ENCODE measurements at regions not wholly inside any gene's neighbourhood (a gene's known extent, or its start where the extent isn't known, plus 50 kb on each side); places are given as distances from the start of the nearest gene placed in this dataset.
A peak's percentile ranks its signal among the peaks of the same experiment; 100 is the strongest.
"Not testable (repeated sequence)": the region's sequence is repeated elsewhere in the genome, so short reads cannot be mapped to it uniquely, and the experiment has no call there.

GRCh38 chrY:16715278-16715677 is 1164.7 kb downstream of the CDY2B start:
- no peak for DNase-seq

DNA sequence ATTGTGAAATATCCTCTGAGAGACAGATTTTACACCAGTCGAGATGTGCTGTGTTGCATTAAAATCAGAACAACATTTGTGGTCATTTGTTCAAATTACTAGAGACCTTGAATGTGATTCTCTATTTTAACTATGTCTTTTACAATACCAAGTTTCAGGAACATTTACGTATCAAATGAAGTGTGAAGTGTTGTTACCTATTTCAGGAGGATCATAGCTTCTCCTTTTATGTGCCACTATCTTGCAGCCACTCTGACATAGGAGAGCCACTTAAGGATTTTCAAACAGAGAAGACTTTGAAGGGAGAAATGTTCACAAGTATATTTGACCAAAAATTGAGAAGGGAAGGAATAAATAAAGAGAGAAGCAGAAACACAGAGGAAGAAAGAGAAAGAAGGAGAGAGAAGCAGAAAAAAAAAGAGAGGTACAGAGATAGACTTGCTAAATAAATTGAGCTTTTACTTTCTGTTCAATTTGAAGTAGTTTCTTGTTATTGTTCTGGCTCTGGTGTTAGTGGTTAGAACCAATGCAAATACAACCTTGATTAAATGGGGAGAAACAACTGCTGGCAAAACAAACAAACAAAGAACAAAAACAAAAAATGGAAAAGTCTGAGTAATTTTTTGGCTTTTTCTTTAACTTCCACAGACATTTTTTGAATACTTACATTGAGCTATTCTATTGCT is 1206.8 kb downstream of the CDY2B start:
- DNase-seq = no peak

GRCh38 chrY:16668402-16668801 is 1211.6 kb downstream of the CDY2B start:
- DNase-seq = peak; percentile 25

GRCh38 chrY:16662741-16663140 is 1217.3 kb downstream of the CDY2B start:
- DNase-seq = no peak

DNA sequence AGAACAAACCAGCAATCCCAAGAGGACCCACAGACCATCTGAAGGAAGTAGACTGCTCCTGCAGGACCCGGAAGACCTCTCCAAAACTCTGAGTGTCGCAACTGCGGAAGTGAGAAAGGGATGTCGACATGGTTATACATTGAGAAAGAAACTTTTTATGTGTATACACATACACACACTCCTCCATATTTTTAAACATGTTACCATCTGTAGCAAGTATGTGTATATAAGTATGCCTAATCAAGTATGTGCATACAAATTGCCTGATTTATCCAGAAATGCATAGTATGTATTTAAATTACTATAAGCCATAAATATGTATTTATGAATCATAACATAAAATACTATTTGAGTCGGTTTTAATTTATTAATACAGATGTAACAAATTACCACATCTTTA is 1220.7 kb downstream of the CDY2B start:
- DNase-seq = no peak

DNA sequence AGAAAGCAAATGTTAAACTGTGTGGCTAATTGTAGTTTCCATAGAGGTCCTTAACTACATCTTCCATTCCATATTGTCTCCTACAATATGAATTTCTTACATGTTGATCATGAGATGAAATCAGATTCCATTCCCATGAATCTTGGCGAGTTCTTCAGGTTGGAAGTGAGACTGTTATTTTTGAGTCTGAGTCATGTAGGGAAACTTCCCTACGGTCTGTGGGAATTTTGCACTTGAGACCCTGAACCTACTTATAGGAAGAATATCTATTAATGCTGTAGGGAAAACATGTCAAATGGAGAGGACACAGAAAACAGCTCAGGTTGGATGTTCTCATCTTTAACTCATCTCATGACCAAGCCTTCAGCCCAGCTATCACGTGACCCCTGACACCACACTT is 1226.0 kb downstream of the CDY2B start:
- no peak for DNase-seq

DNA sequence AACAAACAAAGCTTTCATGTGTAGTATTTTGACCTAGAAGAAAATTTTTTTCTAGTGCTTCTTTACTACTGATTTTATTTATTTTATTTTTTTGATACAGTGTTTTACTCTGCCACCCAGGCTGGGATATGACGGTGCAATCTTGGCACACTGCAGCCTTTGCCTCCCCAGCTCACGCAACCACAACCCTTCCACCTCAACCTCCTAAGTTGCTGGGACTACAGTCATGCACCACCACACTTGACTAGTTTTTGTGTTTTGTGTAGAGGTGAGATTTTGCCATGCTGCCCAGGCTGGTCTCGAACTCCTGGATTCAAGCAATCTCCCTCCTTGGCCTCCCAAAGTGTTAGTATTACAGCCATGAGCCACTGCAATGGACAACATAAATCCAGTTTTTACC is 1234.0 kb downstream of the CDY2B start:
- DNase-seq = no peak

- DNase-seq = no peak
These were observed 1234.6 kb downstream of the CDY2B start for GRCh38 chrY:16645449-16645848.

DNA sequence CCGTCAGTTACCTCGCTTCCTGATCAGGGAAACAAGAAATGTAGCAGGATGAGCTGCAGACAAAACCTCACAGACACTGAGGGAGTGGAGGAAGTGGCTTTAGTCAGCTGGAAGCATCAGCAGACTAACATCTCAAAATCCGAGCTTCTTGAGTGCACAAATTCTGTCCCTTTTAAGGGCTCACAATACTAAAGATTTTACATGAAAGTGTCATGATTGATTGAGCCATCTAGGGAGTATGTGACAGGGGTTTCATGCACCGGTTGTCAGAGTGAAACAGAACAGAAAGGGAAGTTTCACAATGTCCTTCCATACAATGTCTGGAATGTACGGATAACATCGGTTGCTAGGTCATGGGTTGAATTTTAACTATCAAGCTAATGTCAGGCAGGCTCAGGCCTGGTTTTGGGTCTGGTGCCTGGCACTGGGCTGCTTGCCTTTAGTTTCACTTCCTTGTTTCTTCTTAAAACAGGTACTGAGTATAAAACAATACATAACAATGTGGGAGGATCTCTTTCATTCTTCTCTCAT is 1235.7 kb downstream of the CDY2B start:
- DNase-seq = no peak

DNA sequence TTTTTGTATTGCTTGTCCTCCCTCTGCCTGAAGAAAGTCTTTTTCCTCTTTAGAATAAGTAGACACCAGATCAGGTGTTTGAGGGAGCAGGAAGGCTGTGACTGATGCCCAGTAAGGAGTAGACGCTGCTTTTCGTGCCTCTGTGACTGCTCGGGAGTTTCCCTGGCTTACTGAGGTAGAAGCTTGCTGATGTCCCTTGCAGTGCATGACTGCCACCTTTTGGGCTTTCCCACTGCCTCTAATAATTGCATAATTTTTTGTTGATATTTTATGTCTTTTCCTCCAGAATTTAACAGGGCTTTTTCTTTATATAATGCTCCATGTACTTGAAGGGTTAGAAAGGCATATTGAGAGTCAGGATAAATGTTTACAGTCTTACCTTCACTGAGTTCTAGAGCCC is 1240.2 kb downstream of the CDY2B start:
- DNase-seq = no peak

DNA sequence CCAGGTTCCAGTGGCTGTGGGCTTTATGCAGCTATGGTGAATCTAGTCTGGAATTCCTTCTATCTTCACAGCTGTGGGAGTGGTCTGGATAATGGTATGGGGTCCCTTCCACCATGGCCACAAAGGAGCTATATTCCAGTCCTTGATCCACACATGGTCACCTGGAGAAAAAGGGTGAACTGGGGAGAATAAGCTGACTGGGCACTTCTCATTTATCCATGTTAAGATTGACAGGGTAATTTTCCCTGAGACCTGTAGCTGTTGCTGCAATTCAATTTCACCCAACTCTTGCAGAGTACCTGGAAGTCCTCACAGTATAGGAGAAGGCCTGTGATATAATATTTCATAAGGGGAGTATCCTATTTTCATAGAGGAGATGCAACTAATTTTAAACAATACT is 1241.3 kb downstream of the CDY2B start:
- not testable (repeated sequence) for DNase-seq

- DNase-seq = no peak
These were observed 1243.8 kb downstream of the CDY2B start for GRCh38 chrY:16636254-16636653.

DNA sequence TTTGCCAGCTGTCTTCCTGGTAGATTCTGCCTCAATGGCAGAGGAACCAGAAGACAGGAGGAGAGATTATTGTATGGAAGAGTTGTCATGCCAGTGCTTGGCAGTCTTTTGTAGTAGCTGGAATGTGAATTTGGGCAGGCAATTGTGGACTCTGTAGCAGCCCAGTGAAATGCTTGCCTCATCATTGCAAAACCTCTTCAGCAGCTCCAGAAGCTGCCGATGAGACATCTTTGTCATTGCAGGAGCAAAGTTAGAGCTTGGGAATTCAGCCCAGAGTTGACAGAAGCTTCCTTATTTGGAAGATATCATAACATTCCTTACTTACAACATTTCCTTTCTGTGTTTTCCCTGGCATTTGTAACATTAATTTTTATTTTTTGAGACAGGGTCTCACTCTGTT is 1250.9 kb downstream of the CDY2B start:
- no peak for DNase-seq

- no peak for DNase-seq
These were observed 1252.9 kb downstream of the CDY2B start for GRCh38 chrY:16627122-16627521.

- DNase-seq = no peak
These were observed 1263.6 kb downstream of the CDY2B start for GRCh38 chrY:16616201-16616975.

DNA sequence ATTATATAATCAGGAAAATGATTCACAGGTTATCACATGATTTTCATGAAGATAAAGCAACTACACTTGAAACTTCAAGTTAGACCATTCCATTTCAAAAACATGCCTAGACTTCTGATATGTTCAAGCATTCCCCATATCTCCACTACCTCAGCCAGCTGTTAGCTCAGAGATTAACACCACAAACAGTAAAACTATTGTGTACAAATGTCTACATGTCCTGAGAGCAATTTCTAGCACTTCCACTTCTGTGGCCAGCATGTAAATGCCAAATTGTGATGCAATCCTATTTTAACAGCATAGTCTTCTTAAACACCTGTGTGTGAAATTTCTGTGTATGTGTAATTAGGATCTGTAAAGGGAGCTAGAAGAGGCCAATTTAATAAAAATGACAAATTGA is 1271.3 kb downstream of the CDY2B start:
- no peak for DNase-seq

DNA sequence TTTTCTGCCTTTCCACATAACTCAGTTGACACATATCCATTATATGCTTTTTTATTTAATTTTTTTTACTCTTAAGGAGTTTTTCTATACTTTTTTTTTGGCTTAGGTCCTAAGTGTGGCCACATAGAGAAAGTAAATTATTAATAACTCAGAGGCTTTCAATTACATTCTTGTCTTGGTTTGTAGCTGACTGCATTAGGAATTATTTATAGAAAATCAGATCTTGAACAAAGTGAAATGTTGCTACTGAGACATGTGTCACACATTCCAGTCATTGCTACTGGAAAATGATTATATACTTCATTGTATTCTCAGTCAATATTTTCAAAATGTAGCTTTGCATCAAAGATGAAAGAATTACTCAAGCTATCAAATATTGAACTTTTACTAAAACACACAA is 1277.9 kb downstream of the CDY2B start:
- no peak for DNase-seq

DNA sequence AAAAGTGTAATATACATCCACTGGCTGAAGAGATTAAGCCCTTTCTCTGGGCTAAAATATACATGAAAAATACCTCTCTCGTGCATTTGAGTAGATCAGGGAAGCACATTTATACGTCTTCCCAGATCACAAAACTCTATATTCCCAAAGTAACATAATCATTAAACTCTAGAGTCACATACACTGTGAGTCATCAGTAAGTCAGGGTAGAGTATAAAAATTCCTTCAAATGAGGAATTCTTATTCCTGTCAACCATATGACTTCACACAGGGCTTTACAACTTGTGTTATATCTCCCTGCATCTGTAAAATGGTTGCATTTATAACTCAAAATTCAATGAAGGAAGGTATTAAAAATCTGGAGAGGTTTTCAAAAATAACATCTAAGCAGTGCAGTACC is 1278.4 kb downstream of the CDY2B start:
- no peak for DNase-seq

DNA sequence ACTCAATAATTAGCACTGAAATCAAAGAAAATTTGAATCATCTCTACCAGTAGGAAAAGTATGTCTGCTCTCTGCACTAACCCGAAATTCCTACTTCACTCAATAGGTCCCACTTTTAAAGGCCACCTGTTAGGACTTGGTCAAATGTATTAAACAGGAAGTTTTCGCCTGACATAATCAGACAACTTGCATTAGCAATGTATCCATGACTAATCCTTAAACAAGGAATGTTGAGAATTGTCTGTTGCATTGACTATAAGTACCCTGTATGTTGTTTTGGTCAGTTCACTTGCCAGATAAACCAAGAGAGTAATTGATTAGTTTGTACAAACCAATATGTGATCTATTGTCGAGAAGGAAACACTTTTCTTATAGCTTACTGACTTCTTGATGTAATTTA is 1308.0 kb downstream of the CDY2B start:
- no peak for DNase-seq

DNA sequence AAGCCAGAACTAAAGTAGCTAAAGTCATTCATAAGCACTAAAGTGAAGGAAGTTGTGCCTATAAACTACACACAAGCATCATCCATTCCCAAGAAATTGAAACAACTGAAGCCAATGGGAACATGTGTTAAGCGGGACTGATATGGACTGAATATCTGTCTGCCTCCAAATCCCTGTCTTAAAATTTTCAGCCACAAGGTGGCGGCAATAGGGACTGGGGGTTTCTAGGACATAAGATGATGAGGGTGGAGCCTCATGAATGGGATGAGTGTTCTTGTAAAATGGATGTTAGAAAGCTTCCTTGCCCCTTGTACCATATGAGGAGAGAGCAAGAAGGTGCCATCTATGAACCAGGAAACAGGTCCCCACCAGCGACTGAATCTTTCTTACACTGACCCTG is 1317.5 kb downstream of the CDY2B start:
- no peak for DNase-seq

GRCh38 chrY:16522021-16522420 is 1358.0 kb downstream of the CDY2B start:
- DNase-seq = no peak

- DNase-seq = no peak
These were observed 1377.2 kb downstream of the CDY2B start for GRCh38 chrY:16502733-16503214.

DNA sequence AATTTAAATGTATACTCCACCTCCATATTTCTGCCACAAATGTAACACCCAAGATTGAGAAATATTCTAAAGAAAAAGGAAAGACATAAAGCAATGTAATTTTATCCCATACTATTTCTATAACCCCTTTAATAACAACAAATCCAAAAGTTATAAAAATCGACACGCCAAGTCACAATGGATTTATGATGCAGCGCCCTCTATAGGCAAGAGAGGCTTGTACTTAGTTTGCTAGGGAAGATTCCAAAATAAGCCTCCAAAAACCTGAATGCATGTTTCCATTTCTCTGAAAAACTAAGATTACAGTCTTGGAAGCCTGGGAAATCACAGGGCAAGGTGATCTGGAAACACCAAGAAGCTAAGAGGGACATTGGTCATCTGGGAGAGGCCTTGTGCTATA is 1389.3 kb downstream of the CDY2B start:
- DNase-seq = no peak

DNA sequence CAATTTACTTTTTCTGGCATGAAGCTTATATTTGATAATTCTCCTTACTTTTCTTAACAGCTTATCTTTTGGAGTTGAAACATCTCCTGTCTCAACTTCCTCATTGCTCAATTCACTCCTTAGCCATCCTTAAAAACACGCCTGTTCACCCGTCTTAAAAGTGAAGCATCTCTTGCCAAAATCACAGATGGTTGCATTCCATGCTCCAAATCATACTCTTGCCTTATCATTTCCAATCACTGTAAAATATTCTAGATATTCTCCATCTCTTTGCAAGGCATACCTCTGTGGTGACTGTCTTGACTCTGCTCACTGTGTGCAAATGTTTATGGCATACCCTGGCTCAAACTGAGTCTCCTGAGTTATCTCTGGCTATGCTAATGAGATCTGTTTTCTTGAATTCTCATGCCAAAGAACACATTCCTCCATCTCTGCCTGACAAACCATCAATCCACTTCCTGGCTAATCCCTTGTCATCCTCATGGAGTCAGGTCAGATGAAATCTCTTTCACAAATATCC is 1393.3 kb downstream of the CDY2B start:
- no peak for DNase-seq

Measured in DMS79 (cell line).